ENCODE measurements at regions not wholly inside any gene's neighbourhood (a gene's known extent, or its start where the extent isn't known, plus 50 kb on each side); places are given as distances from the start of the nearest gene placed in this dataset.

DNA sequence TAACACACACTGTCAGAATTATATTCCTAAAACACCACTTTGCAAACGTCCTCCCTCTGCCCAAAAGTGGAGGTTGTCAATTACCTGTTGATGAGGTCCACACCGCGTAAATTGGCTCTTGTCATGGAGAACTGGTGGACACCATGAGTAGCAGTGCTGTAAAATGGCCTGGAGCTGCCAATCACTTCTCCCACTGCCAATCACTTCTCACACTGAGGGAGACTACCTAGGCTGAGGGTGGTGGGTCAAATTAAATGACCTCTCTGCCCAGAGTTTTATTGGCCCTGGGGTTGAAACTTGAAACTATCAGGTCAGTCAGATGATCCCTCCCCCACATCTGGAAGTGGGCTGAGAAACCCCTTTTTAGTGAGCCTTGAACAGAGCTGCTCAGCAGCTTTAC, 89.6 kb downstream of the SOWAHC start:
- peaks cover 5 to 7% of the 10 kb centered on the region in 2 experiments for H3K27me3 ChIP-seq (ENCODE audit: control insufficient read depth in 1 of 2, insufficient read depth in 2 of 2, low read length in 2 of 2)
- no peaks in the 10 kb centered on the region for H3K36me3 ChIP-seq (ENCODE audit: insufficient read depth, low read length)
- H3K4me1 ChIP-seq (ENCODE audit: insufficient read depth, low read length), result no peaks in the 10 kb centered on the region
- TF ChIP-seq, protein P1, sequence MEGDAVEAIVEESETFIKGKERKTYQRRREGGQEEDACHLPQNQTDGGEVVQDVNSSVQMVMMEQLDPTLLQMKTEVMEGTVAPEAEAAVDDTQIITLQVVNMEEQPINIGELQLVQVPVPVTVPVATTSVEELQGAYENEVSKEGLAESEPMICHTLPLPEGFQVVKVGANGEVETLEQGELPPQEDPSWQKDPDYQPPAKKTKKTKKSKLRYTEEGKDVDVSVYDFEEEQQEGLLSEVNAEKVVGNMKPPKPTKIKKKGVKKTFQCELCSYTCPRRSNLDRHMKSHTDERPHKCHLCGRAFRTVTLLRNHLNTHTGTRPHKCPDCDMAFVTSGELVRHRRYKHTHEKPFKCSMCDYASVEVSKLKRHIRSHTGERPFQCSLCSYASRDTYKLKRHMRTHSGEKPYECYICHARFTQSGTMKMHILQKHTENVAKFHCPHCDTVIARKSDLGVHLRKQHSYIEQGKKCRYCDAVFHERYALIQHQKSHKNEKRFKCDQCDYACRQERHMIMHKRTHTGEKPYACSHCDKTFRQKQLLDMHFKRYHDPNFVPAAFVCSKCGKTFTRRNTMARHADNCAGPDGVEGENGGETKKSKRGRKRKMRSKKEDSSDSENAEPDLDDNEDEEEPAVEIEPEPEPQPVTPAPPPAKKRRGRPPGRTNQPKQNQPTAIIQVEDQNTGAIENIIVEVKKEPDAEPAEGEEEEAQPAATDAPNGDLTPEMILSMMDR (IDR thresholded peaks at IDR 0.05), result no peak
- no peak for ATAC-seq (ENCODE audit: poor library complexity)
- H3K27ac ChIP-seq (ENCODE audit: low read depth in 1 of 2, low read length in 2 of 2), result no peak overlapping the region
- Mint-ChIP-seq H3K36me3 (ENCODE audit: low read depth) (no peaks in the 10 kb centered on the region), H3K4me3 (no peak overlapping the region), H3K9me3 (no peaks in the 10 kb centered on the region), H3K27ac (no peak overlapping the region), H3K4me1 (ENCODE audit: low read depth) (no peaks in the 10 kb centered on the region), H3K27me3 (peaks cover 32% of the 10 kb centered on the region)
- H3K4me3 ChIP-seq (ENCODE audit: low read length), result no peak overlapping the region
- ChIA-PET CTCF (no interaction called here), POLR2A (no interaction called here)
- no peaks in the 10 kb centered on the region for H3K9me3 ChIP-seq (ENCODE audit: control insufficient read depth in 1 of 2, insufficient read depth in 1 of 2, low read length in 2 of 2)
- intact Hi-C loops (cut with DNase I, micrococcal nuclease), result no loop called here
- no peak for DNase-seq

DNA sequence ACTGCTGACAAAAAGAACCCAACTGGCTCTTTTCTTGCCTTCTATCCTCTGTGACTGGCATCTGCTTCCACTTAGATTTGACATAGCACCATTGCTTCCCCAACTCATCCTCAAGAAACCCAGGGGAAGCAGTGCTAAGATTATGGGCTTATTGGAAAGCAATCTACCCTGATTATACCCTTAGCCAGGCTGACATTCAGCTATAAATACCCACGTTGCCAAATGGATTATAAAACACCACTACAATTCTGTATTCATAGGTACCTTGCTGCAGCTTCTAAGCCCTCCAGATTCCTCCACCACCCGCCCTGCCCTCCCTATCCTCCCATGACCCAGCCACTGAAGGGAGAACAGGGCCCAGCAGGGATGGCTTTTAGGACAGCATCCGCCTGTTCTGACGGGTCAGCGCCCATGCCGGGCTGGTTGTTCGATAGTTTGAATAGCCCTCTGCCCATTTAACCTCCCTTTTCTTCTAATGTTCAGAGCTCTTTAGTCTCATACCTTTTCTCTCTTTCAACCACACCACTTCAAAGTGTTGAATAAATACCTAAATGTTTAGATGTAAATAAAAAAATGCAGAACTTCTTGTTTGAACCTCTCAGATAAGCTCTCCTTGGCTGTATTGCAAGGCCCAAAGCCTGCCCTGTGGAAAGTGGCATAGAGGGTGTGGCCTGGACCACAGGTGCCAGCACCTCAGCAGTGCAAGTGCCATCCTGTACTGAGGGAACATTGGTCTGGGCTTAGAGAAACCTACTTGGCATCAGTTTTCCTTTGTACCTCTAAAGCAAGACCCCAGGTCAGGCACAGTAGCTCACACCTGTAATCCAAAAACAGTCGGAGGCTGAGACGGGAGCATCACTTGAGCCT, 86.6 kb upstream of the RGPD5 start:
- ATAC-seq (ENCODE audit: poor library complexity) (no peak), DNase-seq (no peak)
- TF ChIP-seq, protein P1 (IDR thresholded peaks at IDR 0.05), result no peak
- intact Hi-C loops (cut with DNase I, micrococcal nuclease), result no loop called here
- Histone ChIP-seq H3K4me3 (ENCODE audit: low read length) (no peak overlapping the region), H3K36me3 (ENCODE audit: insufficient read depth, low read length) (no peaks in the 10 kb centered on the region), H3K9me3 (ENCODE audit: control insufficient read depth in 1 of 2, insufficient read depth in 1 of 2, low read length in 2 of 2) (no peaks in the 10 kb centered on the region), H3K27ac (ENCODE audit: low read depth in 1 of 2, low read length in 2 of 2) (no peak overlapping the region), H3K4me1 (ENCODE audit: insufficient read depth, low read length) (no peaks in the 10 kb centered on the region), H3K27me3 (ENCODE audit: control insufficient read depth in 1 of 2, insufficient read depth in 2 of 2, low read length in 2 of 2) (peaks cover 0 to 2% of the 10 kb centered on the region in 2 experiments)
- no peaks in the 10 kb centered on the region for H3K4me1 Mint-ChIP-seq (ENCODE audit: low read depth)
- ChIA-PET CTCF (no interaction called here), POLR2A (no interaction called here)
- H3K9me3 Mint-ChIP-seq, result no peaks in the 10 kb centered on the region
- no peak overlapping the region for H3K4me3 Mint-ChIP-seq
- H3K27me3 Mint-ChIP-seq, result peaks cover 4% of the 10 kb centered on the region
- H3K27ac Mint-ChIP-seq, result no peak overlapping the region
- no peaks in the 10 kb centered on the region for H3K36me3 Mint-ChIP-seq (ENCODE audit: low read depth)

DNA sequence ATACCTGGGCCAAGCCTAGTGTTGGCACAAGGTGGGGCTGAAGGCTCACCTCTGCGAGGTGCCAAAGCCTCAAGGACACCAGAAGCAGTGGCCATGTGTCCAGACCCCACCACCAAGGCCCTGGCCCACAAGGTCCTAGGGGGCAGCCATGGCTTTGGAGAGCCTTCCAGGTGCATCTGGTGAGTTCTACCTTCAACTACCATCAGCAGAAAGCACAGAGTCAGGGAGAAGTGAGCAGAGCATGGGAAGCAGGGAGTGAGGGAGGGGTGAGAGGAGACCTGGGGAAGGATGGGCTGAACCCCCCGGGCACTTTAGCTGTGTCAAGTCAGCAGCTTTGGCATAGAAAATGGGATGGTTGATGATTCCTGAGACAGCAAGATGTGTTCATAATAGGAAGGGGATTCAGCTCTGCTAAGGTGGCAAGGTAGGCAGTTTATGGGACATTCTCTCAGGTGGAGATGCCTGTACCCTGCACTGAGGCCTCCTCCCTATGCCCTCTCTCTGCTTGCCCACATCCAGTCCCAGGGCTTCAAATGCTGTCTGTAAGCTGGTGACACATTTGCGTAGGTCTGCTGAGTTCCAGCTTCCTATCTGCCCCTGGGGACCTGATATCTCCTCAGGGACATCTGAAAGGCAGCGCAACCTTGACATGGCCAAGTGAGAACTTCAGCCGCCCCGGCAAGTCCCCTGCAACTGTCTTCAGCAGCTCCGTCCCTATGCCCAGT, 83.4 kb upstream of the RGPD5 start:
- ATAC-seq (ENCODE audit: poor library complexity) (no peak), DNase-seq (no peak)
- H3K4me3 ChIP-seq (ENCODE audit: low read length), result no peak overlapping the region
- no peaks in the 10 kb centered on the region for H3K27me3 ChIP-seq (ENCODE audit: control insufficient read depth in 1 of 2, insufficient read depth in 2 of 2, low read length in 2 of 2)
- no peak overlapping the region for H3K27ac Mint-ChIP-seq
- H3K4me1 Mint-ChIP-seq (ENCODE audit: low read depth), result no peaks in the 10 kb centered on the region
- ChIA-PET CTCF (no interaction called here), POLR2A (no interaction called here)
- H3K27me3 Mint-ChIP-seq, result peaks cover 2% of the 10 kb centered on the region
- no peaks in the 10 kb centered on the region for H3K9me3 Mint-ChIP-seq
- H3K4me1 ChIP-seq (ENCODE audit: insufficient read depth, low read length), result no peaks in the 10 kb centered on the region
- no peaks in the 10 kb centered on the region for H3K9me3 ChIP-seq (ENCODE audit: control insufficient read depth in 1 of 2, insufficient read depth in 1 of 2, low read length in 2 of 2)
- H3K27ac ChIP-seq (ENCODE audit: low read depth in 1 of 2, low read length in 2 of 2), result no peak overlapping the region
- TF ChIP-seq, protein P1 (IDR thresholded peaks at IDR 0.05), result no peak
- intact Hi-C loops (cut with DNase I, micrococcal nuclease), result no loop called here
- H3K4me3 Mint-ChIP-seq, result no peak overlapping the region
- H3K36me3 Mint-ChIP-seq (ENCODE audit: low read depth), result no peaks in the 10 kb centered on the region
- H3K36me3 ChIP-seq (ENCODE audit: insufficient read depth, low read length), result no peaks in the 10 kb centered on the region
